ENCODE measurements at regions not wholly inside any gene's neighbourhood (a gene's known extent, or its start where the extent isn't known, plus 50 kb on each side); places are given as distances from the start of the nearest gene placed in this dataset.
"Not testable (repeated sequence)": the region's sequence is repeated elsewhere in the genome, so short reads cannot be mapped to it uniquely, and the experiment has no call there.

- H3K27ac ChIP-seq (ENCODE audit: low read depth); ATAC-seq; H3K27ac Mint-ChIP-seq; H3K9me2 ChIP-seq (ENCODE audit: insufficient read depth); H3K9me3 Mint-ChIP-seq; H2AFZ ChIP-seq; H4K20me1 ChIP-seq (replicated peaks; ENCODE audit: insufficient read depth); H3K4me3 Mint-ChIP-seq; H3K4me1 Mint-ChIP-seq; H3K4me1 ChIP-seq (ENCODE audit: insufficient read depth); H3K79me2 ChIP-seq (replicated peaks; ENCODE audit: insufficient read depth); H3K27me3 Mint-ChIP-seq (ENCODE audit: insufficient read depth, low read depth, poor library complexity); H3K4me3 ChIP-seq; H3K36me3 Mint-ChIP-seq (ENCODE audit: low read depth); H3F3A ChIP-seq (replicated peaks; ENCODE audit: low read depth); H3K27me3 ChIP-seq (ENCODE audit: insufficient read depth); DNase-seq (ENCODE audit: low spot score); H3K36me3 ChIP-seq (ENCODE audit: insufficient read depth); H3K4me2 ChIP-seq: not testable (repeated sequence)
Observed at GRCh38 chr1:18579267-18579666, 51.4 kb upstream of the PAX7 start.

GRCh38 chr1:18580047-18580446 is 50.6 kb upstream of the PAX7 start:
- H3K4me1 Mint-ChIP-seq: peaks cover 6% of the 10 kb centered on the region; the same call in 2 of the 3 replicates
- Histone ChIP-seq H3K79me2 (replicated peaks; ENCODE audit: insufficient read depth) (no peaks in the 10 kb centered on the region), H3K9me2 (ENCODE audit: insufficient read depth) (no peaks in the 10 kb centered on the region), H3K4me1 (ENCODE audit: insufficient read depth) (peaks cover 3% of the 10 kb centered on the region; the same call in 1 of the 2 replicates), H2AFZ (no peak overlapping the region), H3K27me3 (ENCODE audit: insufficient read depth) (no peaks in the 10 kb centered on the region), H3K4me3 (no peak overlapping the region), H4K20me1 (replicated peaks; ENCODE audit: insufficient read depth) (no peaks in the 10 kb centered on the region), H3F3A (replicated peaks; ENCODE audit: low read depth) (0 out of 2 replicates have a peak, but pooled peaks cover 3% of the 10 kb centered on the region), H3K4me2 (no peak overlapping the region), H3K27ac (ENCODE audit: low read depth) (no peak overlapping the region), H3K36me3 (ENCODE audit: insufficient read depth) (no peaks in the 10 kb centered on the region)
- no peak overlapping the region for H3K27ac Mint-ChIP-seq
- H3K36me3 Mint-ChIP-seq (ENCODE audit: low read depth): no peaks in the 10 kb centered on the region; the same call in 2 of the 3 replicates
- H3K9me3 Mint-ChIP-seq: no peaks in the 10 kb centered on the region
- DNase-seq (ENCODE audit: low spot score): no peak
- no peak for ATAC-seq
- no peak overlapping the region for H3K4me3 Mint-ChIP-seq
- H3K27me3 Mint-ChIP-seq (ENCODE audit: insufficient read depth, low read depth, poor library complexity): peaks cover 8% of the 10 kb centered on the region
- TF ChIP-seq CTCF (conservative IDR thresholded peaks at IDR 0.05; ENCODE audit: low read depth in 2 of 2) (no peak), EZH2phosphoT487 (IDR thresholded peaks at IDR 0.05; ENCODE audit: unreplicated experiment) (no peak), ETS1 (IDR thresholded peaks at IDR 0.05) (no peak), POLR2AphosphoS5 (IDR thresholded peaks at IDR 0.05; ENCODE audit: low read depth) (no peak), NANOG (IDR thresholded peaks at IDR 0.05; ENCODE audit: borderline replicate concordance) (no peak), JUNB (IDR thresholded peaks at IDR 0.05; ENCODE audit: unreplicated experiment) (no peak), ZNF331 (CRISPR knock-in tag; IDR thresholded peaks at IDR 0.05; ENCODE audit: low read depth) (no peak), ZNF114 (CRISPR knock-in tag; IDR thresholded peaks at IDR 0.05) (no peak), ZNF462 (CRISPR knock-in tag; IDR thresholded peaks at IDR 0.05) (no peak), REST (IDR thresholded peaks at IDR 0.05; ENCODE audit: unreplicated experiment) (no peak)
